ENCODE measurements at regions not wholly inside any gene's neighbourhood (a gene's known extent, or its start where the extent isn't known, plus 50 kb on each side); places are given as distances from the start of the nearest gene placed in this dataset.

DNA sequence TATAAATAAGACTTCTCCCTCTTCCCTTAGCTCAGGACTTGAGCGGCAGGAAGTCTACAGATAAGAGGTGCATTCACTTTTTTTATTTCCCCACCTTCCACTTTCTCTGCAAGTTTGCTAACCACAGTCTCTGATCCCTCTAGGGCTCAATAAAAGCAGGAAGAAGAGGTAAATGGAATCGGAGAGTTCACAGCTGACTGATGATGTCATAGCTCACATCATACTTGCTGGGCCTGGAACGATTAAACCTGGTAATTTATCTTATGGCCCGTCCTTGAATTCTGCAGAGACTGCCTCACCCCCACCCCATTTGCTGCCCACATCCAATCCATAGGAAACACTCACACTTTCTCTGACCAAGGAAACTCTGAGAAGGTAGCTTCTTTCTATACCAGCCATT is 62.9 kb downstream of the DRD1 start:
- DNase-seq (ENCODE audit: low spot score), result no peak
- TF ChIP-seq, protein P1, sequence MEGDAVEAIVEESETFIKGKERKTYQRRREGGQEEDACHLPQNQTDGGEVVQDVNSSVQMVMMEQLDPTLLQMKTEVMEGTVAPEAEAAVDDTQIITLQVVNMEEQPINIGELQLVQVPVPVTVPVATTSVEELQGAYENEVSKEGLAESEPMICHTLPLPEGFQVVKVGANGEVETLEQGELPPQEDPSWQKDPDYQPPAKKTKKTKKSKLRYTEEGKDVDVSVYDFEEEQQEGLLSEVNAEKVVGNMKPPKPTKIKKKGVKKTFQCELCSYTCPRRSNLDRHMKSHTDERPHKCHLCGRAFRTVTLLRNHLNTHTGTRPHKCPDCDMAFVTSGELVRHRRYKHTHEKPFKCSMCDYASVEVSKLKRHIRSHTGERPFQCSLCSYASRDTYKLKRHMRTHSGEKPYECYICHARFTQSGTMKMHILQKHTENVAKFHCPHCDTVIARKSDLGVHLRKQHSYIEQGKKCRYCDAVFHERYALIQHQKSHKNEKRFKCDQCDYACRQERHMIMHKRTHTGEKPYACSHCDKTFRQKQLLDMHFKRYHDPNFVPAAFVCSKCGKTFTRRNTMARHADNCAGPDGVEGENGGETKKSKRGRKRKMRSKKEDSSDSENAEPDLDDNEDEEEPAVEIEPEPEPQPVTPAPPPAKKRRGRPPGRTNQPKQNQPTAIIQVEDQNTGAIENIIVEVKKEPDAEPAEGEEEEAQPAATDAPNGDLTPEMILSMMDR (IDR thresholded peaks at IDR 0.05; ENCODE audit: extremely low read depth, missing control alignments), result no peak

DNA sequence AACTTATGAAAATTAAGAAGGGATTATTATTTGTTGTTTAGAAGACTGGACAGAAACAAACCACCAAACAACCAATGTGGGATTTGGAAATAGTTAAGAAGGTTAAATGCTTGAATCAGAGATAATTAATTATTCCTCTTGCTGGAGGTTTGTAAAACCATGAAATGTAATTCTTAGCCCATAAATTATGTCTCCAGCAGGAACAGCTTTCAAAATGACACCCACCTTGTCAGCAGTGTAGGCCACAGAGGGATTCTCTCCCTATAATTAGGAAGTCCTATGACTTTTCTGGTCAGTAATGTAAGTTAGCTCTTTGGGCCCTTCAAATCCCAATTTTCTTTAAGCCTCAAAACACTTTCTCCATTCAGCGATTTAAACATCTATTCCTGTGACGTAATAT is 63.3 kb downstream of the DRD1 start:
- TF ChIP-seq, protein P1 (IDR thresholded peaks at IDR 0.05; ENCODE audit: extremely low read depth, missing control alignments), result no peak
- no peak for DNase-seq (ENCODE audit: low spot score)

DNA sequence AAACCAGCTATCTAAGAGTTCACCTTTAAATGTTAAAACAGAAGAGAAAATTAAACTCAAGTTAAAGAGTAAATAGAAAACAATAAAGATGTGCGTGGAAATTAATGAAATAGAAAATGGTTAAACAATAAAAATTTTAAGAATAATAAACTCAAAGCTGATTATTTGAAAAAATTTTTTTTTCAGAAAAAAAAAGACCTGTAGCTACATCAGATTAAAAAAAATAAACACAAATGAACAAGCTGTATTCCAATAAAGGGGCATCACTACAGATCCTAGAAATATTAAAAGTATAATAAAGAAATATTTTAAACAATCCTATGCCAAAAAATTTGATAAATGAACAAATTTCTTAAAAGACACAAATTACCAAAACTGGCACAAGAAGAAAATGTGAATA is 64.1 kb downstream of the DRD1 start:
- TF ChIP-seq, protein P1 (IDR thresholded peaks at IDR 0.05; ENCODE audit: extremely low read depth, missing control alignments), result no peak
- DNase-seq (ENCODE audit: low spot score), result no peak

DNA sequence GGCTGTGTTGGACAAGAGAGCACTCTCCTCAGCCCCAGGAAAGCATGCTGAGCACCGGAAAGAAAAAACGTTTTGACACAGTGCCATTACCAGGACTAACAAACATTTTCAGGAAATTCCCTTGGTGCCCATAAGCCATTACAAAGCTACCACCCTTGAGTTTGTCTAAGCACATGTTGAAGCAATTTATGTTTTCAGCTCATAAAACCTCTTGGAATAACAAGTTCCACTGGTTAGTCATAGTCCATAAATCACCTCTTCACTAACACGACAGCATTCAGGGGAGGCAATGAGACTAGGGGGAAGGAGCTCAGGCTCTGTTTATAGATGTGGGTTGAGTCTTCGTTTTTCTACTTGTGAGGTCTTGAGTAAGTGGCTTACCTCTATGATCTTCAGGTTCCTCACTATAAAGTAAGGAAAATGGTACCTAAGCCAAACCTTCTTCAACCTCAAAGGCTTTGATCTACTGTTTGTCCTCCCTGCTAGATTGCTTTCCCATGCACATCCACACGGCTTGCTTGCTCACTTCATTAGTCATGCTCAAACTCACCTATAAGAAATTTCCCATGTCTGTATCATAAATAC is 65.4 kb downstream of the DRD1 start:
- no peak for DNase-seq (ENCODE audit: low spot score)
- TF ChIP-seq, protein P1 (IDR thresholded peaks at IDR 0.05; ENCODE audit: extremely low read depth, missing control alignments), result no peak

DNA sequence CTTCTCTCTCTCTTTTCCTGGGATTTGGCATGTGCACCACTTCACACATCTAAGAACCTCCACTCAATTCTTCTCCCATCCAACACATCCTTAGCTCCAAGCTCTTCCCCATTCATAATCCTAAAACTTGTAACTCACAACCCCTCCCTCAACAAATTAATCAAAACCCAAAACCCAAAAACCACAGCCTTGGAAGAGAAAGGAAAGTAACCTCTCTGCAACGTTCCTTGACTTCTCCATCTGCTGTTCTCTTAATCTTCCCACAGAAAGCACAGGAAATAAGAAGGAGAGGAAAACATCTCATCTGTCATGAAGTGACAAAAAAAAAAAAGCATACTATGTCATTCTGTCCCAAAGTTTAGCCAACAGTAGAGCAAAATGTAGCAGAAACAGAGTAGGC is 66.2 kb downstream of the DRD1 start:
- TF ChIP-seq, protein P1 (IDR thresholded peaks at IDR 0.05; ENCODE audit: extremely low read depth, missing control alignments), result no peak
- no peak for DNase-seq (ENCODE audit: low spot score)

DNA sequence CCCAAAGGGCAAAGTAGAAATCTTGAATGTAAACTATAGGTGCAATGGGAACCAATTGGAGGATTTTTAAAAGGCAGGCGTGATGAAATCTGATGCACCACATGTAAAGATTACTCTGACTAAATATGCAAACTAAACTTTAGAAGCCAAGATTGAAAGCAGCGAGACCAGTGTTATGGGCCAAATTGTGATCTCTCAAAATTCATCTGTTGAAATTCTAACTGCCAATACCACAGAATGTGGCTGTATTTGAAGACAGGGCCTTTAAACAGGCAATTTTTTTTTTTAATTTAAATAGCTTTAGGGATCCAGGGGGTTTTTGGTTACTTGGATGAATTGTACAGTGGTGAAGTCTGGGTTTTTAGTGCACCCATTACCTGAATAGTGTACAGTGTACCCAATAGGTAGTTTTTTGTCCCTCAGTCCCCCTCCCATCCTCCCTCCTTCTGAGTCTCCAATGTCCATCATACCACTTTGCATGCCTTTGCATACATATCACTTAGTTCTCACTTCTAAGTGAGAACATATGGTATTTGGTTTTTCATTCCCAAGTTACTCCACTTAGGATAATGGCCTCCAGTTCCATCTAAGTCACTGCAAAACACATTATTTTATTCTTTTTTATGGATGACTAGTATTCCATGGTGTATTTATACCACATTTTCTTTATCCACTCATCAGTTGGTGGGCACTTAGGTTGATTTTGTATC is 69.7 kb downstream of the DRD1 start:
- TF ChIP-seq, protein P1 (IDR thresholded peaks at IDR 0.05; ENCODE audit: extremely low read depth, missing control alignments), result no peak
- DNase-seq (ENCODE audit: low spot score), result no peak

DNA sequence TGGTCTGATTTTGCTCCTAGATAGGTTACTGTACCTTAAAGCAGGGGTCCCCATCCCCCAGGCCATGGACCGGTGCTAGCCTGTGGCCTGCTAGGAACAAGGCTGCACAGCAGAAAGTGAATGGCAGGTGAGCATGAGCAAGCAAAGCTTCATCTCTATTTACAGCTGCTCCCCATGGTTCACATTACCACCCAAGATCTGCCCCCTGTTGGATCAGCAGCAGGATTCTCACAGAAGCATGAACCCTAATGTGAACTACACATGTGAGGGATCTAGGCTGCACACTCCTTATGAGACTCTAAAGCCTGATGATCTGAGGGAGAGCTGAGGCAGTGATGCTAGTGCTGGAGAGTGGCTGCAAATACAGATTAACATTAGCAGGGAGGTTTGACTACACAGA is 78.1 kb downstream of the DRD1 start:
- no peak for DNase-seq (ENCODE audit: low spot score)
- TF ChIP-seq, protein P1 (IDR thresholded peaks at IDR 0.05; ENCODE audit: extremely low read depth, missing control alignments), result no peak

Measured in GM20000 (cell line).